Tibial nerve (tissue), 4 donors: ENCODE measurements at regions not wholly inside any gene's neighbourhood (a gene's known extent, or its start where the extent isn't known, plus 50 kb on each side); places are given as distances from the start of the nearest gene placed in this dataset.

Experiments used
- DNase-seq, 2 donors: peaks; one replicate each; pipeline ENCODE4 v3.0.0-alpha.2; 2019; ENCODE audit warnings: low spot score in 2 of 2
- H3K27ac ChIP-seq, 4 donors: fragments of 200-600 bp; sonication (generic) in 3 of 4; one replicate each; pipeline ENCODE4 v1.5.1; 2017 to 2019; ENCODE audit warnings: mild to moderate bottlenecking in 1 of 4
- H3K27me3 ChIP-seq, 2 donors: fragments of 200-600 bp; sonication (generic) in 1 of 2; one replicate each; pipeline versions ENCODE4 v1.5.1 to v1.6.0; 2017 to 2019
- H3K36me3 ChIP-seq, 3 donors: fragments of 200-600 bp; sonication (generic); one replicate each; pipeline ENCODE4 v1.5.1; 2018 to 2019
- H3K4me1 ChIP-seq, 4 donors: fragments of 200-600 bp; sonication (generic) in 3 of 4; one replicate each; pipeline ENCODE4 v1.5.1; 2017 to 2019
- H3K4me3 ChIP-seq, 4 donors: fragments of 200-600 bp; sonication (generic) in 3 of 4; one replicate each; pipeline ENCODE4 v1.5.1; 2017 to 2019; ENCODE audit warnings: mild to moderate bottlenecking in 1 of 4, moderate library complexity in 1 of 4
- H3K9me3 ChIP-seq, 4 donors: fragments of 200-600 bp; sonication (generic) in 3 of 4; one replicate each; pipeline ENCODE4 v1.5.1; 2017 to 2019
- EP300 ChIP-seq, 2 donors: sonication (generic); formaldehyde crosslinking; IDR thresholded peaks; one replicate each; pipeline ENCODE4 v1.6.1; 2017; ENCODE audit warnings: antibody characterized with exemption in 2 of 2, mild to moderate bottlenecking in 1 of 2
- POLR2A ChIP-seq, 2 donors: fragments of 450-650 bp; IDR thresholded peaks; one replicate each; pipeline ENCODE4 v1.6.1; 2017; ENCODE audit warnings: antibody characterized with exemption in 2 of 2, mild to moderate bottlenecking in 2 of 2, moderate library complexity in 2 of 2
- WGBS, 2 donors: methylation state at CpG; one replicate each; pipeline ENCODE4 v1.1.5; 2018; 5-methylcytosine and 5-hydroxymethylcytosine counted together
- TF ChIP-seq, protein P1 (sequence below), 5 experiments: fragments of 200-600 bp in 3 of 5; fragments of 450-650 bp in 2 of 5; sonication (generic) in 3 of 5; IDR thresholded peaks; one replicate each; pipeline ENCODE4 v1.5.1; 2016 to 2019; ENCODE audit warnings: antibody characterized with exemption in 5 of 5, mild to moderate bottlenecking in 3 of 5, moderate library complexity in 2 of 5

DNA sequence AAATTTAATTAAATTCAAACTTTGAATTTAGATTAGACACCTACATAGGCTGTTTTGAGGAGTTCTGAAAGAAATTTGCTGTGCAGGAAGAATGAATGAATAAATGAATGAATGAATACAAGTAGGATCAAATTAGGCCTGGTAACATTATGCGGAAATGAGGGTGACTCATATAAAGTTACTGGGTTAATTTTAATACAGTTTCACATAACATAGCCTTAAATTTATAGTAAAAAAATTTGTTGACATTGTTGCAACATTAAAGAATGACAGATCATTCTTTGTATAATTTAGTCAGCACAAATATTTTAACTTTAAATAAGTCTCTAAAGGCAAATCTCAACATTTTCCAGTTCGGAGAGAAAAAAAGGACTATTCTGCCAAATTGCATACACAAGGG is 1293.1 kb upstream of the SLC39A10 start:
- no peaks in the 10 kb centered on the region for H3K27me3 ChIP-seq
- H3K9me3 ChIP-seq, result peaks cover 0 to 6% (median 0%) of the 10 kb centered on the region in 4 donors
- no peak for DNase-seq
- H3K27ac ChIP-seq, result no peak overlapping the region
- TF ChIP-seq EP300 (IDR thresholded peaks at IDR 0.05) (no peak), POLR2A (IDR thresholded peaks at IDR 0.05) (no peak)
- TF ChIP-seq, protein P1, sequence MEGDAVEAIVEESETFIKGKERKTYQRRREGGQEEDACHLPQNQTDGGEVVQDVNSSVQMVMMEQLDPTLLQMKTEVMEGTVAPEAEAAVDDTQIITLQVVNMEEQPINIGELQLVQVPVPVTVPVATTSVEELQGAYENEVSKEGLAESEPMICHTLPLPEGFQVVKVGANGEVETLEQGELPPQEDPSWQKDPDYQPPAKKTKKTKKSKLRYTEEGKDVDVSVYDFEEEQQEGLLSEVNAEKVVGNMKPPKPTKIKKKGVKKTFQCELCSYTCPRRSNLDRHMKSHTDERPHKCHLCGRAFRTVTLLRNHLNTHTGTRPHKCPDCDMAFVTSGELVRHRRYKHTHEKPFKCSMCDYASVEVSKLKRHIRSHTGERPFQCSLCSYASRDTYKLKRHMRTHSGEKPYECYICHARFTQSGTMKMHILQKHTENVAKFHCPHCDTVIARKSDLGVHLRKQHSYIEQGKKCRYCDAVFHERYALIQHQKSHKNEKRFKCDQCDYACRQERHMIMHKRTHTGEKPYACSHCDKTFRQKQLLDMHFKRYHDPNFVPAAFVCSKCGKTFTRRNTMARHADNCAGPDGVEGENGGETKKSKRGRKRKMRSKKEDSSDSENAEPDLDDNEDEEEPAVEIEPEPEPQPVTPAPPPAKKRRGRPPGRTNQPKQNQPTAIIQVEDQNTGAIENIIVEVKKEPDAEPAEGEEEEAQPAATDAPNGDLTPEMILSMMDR (IDR thresholded peaks at IDR 0.05), result no peak
- H3K36me3 ChIP-seq, result no peaks in the 10 kb centered on the region
- 72 to 73% methylated on average over 2 of the region's 2 CpGs for WGBS, 2 donors
- no peak overlapping the region for H3K4me3 ChIP-seq
- H3K4me1 ChIP-seq, result no peaks in the 10 kb centered on the region

DNA sequence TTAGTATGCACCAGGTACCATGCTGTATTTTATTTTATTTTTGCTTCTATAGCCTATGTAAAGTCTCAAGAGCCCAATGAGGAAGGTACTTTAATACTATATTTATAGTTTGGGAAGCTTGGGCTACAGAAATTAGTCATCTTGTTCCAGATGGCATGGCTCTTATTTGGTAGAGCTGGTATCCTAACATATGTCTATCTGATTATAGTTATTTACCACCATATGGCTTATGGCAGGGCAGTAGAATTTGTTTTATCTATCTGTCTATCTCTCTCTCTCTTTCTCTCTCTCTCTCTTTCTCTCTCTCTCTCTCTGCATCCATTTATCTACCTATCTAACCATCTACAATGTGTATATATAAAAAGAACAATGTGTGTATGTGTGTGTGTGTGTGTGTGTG is 1293.7 kb upstream of the SLC39A10 start:
- Histone ChIP-seq H3K4me3 (no peak overlapping the region), H3K27ac (no peak overlapping the region), H3K36me3 (no peaks in the 10 kb centered on the region), H3K4me1 (no peaks in the 10 kb centered on the region), H3K9me3 (peaks cover 0 to 6% (median 0%) of the 10 kb centered on the region in 4 donors), H3K27me3 (no peaks in the 10 kb centered on the region)
- no peak for DNase-seq
- no peak for TF ChIP-seq POLR2A (IDR thresholded peaks at IDR 0.05)
- TF ChIP-seq EP300 (IDR thresholded peaks at IDR 0.05), result no peak
- TF ChIP-seq, protein P1 (IDR thresholded peaks at IDR 0.05), result no peak

DNA sequence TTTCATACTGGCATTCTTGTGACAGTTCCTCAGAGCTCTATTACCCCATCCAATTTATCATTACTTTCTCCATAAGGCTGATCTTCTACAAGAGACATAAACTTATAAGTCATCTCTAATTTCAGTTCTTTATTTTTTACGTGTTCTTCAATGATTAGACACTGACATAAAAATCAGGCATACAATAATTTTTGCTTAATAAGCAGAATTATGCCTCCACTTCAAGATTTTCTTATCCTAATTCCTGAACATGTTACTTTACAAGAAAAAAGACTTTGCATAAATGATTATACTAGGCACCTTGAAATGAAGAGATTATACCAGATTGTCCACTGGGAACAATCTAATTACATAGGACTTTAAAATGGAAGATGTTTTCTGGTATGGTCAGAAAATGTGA is 1304.5 kb upstream of the SLC39A10 start:
- no peak overlapping the region for H3K4me3 ChIP-seq
- H3K36me3 ChIP-seq, result no peaks in the 10 kb centered on the region
- 78 to 88% methylated on average over 1 of the region's 1 CpG for WGBS, 2 donors
- no peaks in the 10 kb centered on the region for H3K9me3 ChIP-seq
- DNase-seq, result no peak
- no peaks in the 10 kb centered on the region for H3K27me3 ChIP-seq
- TF ChIP-seq, protein P1 (IDR thresholded peaks at IDR 0.05), result no peak
- TF ChIP-seq EP300 (IDR thresholded peaks at IDR 0.05) (no peak), POLR2A (IDR thresholded peaks at IDR 0.05) (no peak)
- H3K4me1 ChIP-seq, result no peaks in the 10 kb centered on the region
- H3K27ac ChIP-seq, result no peak overlapping the region

DNA sequence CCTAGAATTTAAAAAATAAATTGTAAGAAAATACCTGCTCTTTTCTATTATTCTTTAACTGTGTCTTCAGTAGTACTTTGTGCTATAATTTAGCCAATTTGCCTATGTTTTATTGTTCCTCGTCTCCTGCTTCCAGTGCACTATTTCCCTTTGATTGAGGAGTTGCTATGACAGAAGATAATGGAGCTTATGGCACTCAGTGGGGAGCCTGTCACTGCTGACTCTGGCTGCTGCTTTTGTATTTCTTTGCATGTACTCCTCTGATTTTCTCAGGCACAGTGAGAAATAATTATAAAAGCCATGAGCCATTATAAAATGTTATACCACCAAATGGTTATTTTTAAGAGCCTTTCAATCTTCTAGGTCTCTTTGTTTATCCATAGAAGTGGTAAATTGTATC is 1310.8 kb upstream of the SLC39A10 start:
- Histone ChIP-seq H3K4me1 (no peaks in the 10 kb centered on the region), H3K27ac (no peak overlapping the region), H3K4me3 (no peak overlapping the region), H3K27me3 (no peaks in the 10 kb centered on the region), H3K9me3 (no peaks in the 10 kb centered on the region), H3K36me3 (no peaks in the 10 kb centered on the region)
- no peak for DNase-seq
- WGBS, 2 donors, result 20 to 40% methylated on average over 1 of the region's 1 CpG
- TF ChIP-seq, protein P1 (IDR thresholded peaks at IDR 0.05), result no peak
- no peak for TF ChIP-seq EP300 (IDR thresholded peaks at IDR 0.05)
- TF ChIP-seq POLR2A (IDR thresholded peaks at IDR 0.05), result no peak

DNA sequence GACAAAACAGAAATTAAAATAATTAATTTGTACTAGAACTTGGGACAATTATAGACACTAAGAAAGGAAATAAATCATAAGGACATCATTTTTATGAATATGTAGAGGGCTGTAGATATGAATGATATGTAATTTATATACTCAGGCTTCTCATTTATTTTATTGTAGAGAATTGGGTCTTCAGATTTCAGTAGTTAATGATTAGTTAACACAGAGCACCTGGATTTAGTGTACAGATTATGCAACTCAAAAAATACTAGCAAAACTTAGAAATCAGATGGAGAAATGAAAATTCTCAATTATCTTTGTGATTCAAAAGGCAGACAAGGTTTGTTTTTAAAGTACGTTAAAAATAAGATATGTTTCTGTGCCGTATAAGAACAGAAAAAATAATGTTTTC is 1311.7 kb upstream of the SLC39A10 start:
- no peaks in the 10 kb centered on the region for H3K9me3 ChIP-seq
- no peaks in the 10 kb centered on the region for H3K36me3 ChIP-seq
- H3K27ac ChIP-seq, result no peak overlapping the region
- DNase-seq, result no peak
- no peak overlapping the region for H3K4me3 ChIP-seq
- no peaks in the 10 kb centered on the region for H3K4me1 ChIP-seq
- 84 to 90% methylated on average over 2 of the region's 2 CpGs for WGBS, 2 donors
- no peaks in the 10 kb centered on the region for H3K27me3 ChIP-seq
- TF ChIP-seq, protein P1 (IDR thresholded peaks at IDR 0.05), result no peak
- TF ChIP-seq POLR2A (IDR thresholded peaks at IDR 0.05) (no peak), EP300 (IDR thresholded peaks at IDR 0.05) (no peak)
